ENCODE measurements at regions not wholly inside any gene's neighbourhood (a gene's known extent, or its start where the extent isn't known, plus 50 kb on each side); places are given as distances from the start of the nearest gene placed in this dataset.
"Not testable (repeated sequence)": the region's sequence is repeated elsewhere in the genome, so short reads cannot be mapped to it uniquely, and the experiment has no call there.

- DNase-seq: no peak
Observed at GRCh38 chr12:90585640-90586304, 369.2 kb downstream of the CCER1 start.

DNA sequence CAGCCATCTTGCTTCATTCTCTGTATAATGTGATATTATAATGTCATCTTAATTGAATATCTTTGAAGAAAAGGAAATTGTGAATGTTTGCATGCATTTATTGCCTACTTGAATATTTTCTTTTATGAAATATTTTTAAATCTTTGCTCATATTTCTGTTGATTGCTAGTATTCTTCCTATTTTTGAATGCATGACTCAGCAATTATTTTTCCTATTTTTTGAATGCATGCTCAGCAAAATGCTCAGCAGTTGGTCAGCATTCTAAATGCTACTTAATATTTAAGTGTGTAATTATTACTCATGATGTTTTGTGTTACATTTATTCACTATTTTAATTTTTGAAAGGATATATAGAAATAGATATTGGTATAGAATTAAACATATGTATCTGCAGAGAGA lies 378.3 kb downstream of the CCER1 start:
- no peak for DNase-seq

DNA sequence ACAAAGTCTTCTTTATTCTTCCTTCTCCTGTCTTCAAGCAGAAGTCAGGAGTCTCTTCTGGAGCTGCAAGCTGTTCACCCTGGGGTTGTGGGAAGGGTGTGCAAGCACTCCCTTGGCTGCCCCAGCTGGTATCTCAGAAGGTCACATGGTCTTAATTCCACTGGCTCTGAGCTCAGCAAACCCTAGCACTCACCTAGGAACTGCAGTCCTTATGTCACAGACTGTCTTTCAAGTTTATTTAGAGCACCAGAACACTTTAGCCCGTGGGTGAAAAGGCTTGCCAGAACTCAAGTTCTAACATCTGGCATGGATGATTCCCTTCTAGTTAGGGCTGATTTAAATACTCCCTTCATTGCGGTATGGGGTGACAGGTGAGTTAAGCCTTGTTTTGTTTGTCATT lies 379.0 kb downstream of the CCER1 start:
- DNase-seq: no peak

- no peak for DNase-seq
Observed at GRCh38 chr12:90574676-90575075, 380.3 kb downstream of the CCER1 start.

- no peak for DNase-seq
Observed at GRCh38 chr12:90572778-90573177, 382.2 kb downstream of the CCER1 start.

DNA sequence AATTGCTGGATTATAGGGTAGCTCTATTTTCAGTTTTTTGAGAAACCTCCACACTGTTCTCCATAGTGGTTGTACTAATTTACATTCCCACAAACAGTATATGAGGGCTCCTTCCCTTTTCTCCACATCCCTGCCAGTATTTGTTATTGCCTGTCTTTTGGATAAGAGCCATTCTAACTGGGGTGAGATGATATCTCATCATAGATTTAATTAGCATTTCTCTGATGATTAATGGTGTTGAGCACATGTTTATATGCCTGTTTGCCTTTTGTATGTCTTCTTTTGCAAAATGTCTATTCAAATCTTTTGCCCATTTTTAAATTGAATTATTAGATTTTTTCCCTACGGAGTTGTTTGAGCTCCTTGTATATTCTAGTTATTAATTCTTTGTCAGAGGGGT lies 385.3 kb downstream of the CCER1 start:
- DNase-seq: no peak

DNA sequence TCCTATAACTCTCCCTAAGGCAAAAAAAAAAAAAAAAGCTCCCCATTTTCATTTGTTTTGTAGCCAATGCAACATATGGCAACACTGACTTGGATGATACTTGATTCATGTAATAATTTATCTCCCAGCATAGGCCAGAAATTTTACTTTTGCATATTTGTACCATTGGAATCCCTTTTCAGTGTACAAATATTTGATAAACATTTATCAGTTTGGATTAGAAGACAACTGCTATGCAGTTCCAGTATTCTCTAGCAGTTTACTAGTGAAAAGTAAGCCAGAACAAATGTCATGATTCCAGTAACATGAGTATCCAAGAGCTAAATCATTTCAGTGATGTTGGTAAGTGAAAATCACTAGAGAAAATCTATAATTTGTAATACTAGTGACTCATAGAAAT lies 392.3 kb downstream of the CCER1 start:
- DNase-seq: no peak

DNA sequence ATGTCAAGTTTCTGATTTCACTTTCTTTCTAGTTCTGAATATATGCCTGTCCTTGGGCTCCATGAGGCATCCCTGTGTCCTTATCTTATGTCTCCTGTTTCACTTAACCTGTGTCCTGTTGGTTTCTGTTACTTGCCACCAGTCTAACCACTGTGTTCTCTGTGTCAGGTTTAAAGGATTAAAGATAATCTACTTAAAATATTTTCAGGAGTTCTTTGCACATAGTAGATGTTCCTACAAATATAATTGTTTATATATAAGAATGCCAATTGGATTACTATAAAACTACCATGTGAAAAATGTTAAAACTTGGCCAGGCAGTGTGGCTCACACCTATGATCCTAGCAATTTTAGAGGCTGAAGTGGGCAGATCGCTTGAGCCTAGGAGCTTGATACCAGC lies 406.4 kb downstream of the CCER1 start:
- DNase-seq: no peak

GRCh38 chr12:90546511-90546910 lies 408.5 kb downstream of the CCER1 start:
- no peak for DNase-seq

DNA sequence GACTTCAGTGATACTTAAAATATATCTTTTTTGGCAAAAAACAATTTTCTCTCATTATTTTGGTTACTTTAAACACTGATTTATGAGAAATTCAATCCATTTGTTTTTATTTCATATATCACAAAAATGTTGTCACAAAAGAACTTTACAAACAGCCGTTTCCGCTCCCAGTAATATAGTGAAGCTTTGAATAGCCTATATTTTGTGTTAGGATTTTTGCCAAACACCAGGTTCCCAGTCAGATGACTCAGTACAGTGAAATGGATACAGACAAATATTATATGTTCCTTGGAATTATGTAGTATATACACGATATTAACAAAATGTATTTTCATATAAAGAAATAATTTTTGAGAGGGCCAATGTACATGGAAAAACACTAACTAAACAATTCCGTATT lies 411.1 kb downstream of the CCER1 start:
- DNase-seq: no peak

DNA sequence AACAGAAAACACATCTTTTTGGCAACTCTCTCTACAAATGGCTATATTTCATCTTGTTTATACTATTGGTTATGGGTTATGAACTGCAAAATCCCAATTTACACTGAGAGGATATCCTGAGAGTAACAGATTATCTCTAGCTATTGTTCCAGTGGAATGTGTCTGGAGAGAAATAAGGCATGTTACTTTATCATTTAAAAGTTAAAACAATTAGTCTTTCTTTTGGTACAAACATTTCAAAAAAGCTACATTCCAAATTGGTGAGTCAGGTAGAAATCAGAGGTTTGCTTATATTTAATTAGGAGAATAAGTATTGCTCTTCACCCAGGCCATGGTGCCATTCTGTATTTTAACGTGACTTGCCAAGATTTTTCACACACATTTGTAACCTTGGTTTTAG lies 411.6 kb downstream of the CCER1 start:
- DNase-seq: no peak

DNA sequence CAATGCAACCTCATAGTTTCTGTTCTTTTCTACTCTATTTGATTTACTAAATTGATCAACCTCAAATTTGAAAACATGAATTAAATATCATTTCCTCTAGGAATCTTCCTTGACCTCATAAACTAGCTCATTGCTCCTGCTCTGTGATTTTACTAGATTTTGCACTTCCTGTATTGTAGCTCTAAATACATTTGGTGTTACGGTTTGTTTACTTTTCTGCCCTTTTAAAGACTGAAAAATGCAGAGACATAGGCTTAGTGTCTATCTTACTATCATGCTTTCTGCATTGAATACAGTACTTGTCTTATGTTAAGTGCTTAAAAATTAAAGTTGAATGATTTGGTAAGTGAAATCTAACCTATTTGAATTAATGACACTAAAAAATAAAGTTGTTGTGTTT lies 412.1 kb downstream of the CCER1 start:
- not testable (repeated sequence) for DNase-seq

GRCh38 chr12:90533828-90534227 lies 421.1 kb downstream of the CCER1 start:
- DNase-seq: not testable (repeated sequence)

DNA sequence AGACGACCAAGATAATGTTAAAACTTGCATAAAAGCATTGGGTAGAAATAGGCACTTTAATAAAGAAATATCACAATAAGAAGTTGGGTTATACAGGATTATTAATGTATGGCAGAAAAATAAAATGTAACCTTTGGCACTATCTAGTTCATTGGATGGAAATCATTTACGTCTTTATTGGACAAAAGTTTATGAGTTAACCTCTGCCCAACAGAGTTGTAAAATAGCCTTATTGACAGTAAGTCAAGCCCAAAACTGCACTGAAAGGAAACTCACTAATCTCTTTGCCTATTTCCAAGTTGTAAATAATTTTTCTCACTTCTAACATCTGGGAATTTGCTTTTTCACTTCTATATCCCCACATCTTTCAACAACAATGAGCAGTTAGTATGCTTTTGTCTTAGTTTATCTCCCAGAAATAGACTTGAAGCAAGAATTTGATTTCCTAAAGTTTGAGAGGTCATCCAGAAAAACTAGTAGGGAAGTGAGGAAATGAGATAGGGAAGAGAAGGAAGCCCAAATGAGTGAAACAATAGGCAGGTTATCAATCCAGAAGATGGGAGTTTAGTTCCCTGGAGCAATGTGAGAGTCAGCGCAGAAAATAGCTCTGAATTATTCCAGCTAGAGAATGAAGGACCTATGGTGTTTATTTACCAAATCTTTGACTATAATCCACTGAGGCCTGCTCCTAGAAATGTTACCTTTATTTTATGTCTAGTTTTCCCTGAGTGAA lies 434.8 kb downstream of the CCER1 start:
- DNase-seq: no peak

DNA sequence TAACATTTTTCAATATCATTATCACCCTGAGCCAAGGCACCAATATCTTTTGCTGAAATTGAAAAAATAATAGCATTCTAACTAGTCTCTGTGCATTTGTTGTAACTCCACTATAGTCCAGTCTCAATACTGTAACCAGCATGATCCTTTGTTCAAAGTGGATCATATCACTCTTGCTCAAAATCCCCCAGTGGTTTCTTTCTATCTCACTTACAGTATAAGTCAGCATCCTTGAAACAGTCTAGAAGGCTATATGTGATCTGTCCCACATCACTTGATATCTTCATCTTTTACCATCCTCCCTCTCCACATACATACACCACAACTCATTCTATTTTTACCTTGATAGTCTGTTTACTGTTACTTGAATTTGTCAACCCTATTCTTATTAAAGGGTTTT lies 435.7 kb downstream of the CCER1 start:
- no peak for DNase-seq

- no peak for DNase-seq
Observed at GRCh38 chr12:90515199-90516175, 439.5 kb downstream of the CCER1 start.

DNA sequence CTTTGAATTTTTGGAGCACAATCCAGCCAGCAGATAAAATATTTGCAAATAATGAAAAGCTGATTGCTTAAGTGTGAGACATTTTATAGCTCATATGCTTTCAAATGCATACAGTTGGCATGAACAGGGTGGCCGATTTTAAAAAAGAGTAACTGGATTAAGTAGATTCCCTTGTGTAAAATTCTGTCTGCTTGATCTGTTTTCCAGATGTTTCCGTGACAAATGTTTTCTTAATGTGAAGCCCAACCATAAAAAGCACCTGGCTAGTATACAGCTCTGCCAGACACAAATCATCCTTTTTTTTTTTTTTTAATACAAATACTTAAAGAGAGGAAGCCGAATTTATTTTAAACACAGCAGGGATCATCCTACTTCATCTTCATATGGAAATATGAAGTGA lies 440.7 kb downstream of the CCER1 start:
- no peak for DNase-seq

- DNase-seq: no peak
Observed at GRCh38 chr12:90512518-90512917, 442.5 kb downstream of the CCER1 start.

GRCh38 chr12:90510948-90511347 lies 444.0 kb downstream of the CCER1 start:
- DNase-seq: no peak

DNA sequence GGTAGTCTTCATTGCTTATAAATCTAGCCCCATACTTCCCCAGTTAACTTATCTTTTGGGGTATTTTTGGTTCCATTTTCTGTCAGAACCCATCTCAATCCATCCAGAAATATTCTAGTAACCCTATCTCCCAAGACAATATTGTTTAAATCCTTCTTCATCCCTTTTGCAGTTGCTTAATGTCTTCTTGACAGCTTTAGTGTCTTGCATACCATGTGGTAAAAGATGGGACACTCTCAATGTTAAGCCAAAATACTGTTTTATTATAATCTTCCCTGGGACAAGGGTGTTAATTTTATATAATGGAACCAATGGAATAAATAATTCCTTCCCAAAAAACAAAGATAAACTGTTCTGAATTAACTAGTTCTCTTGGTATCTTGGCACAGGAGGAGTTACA lies 450.2 kb downstream of the CCER1 start:
- DNase-seq: no peak

GRCh38 chr12:90502070-90502469 lies 452.9 kb downstream of the CCER1 start:
- no peak for DNase-seq

DNA sequence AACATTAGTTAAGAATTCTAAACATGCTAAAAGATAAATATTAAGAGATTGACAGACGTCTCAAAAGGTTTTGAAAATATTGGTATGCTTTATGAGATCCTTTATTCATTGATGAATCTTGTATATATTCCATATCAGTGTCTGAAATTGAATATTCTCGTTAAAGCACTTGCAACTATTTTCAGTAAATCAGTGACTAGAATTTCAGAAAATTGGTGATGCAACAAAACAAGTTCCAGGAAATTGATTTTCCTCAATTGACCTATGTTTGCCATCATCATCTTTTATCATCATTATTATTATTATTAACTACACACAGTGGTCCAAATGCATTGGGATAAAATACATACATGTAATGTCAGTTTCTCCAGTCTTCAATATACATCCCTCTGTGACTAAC lies 453.6 kb downstream of the CCER1 start:
- no peak for DNase-seq

DNA sequence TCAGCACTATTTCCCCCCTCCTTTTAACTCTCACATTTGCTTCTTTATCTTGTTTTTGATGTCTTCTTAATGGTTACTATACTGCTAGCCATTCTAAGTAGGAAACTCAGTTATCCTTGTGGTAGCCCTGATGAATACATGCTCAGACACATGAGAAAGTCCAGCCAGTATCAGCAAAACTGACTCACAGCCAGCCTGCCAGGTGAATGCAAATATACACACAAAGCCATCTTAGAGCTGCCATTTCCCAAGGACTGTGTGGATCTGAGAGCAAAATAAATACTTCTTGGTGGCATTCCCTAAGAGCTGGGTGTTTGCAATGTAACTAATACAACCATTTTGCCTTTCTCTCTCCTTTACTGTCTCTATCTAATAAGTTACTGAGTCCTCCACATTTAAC lies 455.2 kb downstream of the CCER1 start:
- no peak for DNase-seq
